Fibroblast of peridontal ligament (primary cell): ENCODE measurements at regions not wholly inside any gene's neighbourhood (a gene's known extent, or its start where the extent isn't known, plus 50 kb on each side); places are given as distances from the start of the nearest gene placed in this dataset.

Experiments
- DNase-seq: peaks from one replicate; pipeline ENCODE4 v3.0.0-alpha.2; 2010; ENCODE audit errors: extremely low read depth

DNA sequence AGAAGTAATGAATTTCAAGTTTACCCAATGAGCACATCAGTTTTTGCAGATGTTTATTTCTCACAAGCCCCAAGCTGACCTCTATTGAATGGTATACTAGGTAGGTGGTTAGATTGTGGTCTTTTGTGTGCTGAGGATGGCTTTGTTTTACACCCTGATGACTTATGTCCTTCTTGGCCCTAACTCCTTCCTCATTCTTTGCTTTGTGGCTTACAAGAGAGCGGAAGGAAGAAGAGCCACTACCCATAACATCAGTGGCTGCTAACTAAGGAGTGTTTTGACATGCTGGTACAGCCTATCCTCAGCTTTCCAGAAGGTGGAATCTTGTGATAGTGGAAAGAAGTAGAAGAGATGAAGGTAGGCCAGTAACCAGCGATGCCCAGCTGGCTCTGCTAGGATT is 85.7 kb upstream of the NTRK2 start:
- DNase-seq = no peak

DNA sequence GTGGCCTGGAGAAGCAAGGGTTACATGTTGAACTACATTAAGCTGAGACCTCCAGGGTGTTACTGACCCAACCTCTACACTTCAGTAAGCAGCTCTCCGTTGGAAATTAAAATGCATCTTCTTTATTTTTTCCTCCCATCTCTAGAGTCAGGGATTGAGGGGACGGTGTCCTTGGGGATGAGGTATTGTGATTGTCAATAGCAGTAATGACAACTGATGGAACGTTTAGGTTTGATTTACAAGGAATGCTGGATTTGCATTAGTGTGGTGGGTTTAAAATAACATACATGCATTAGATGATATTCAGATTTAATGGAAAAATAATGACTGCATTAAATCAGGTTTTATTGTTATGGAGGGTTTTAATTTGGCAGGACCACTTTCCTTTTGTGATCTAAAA is 82.9 kb upstream of the NTRK2 start:
- no peak for DNase-seq

DNA sequence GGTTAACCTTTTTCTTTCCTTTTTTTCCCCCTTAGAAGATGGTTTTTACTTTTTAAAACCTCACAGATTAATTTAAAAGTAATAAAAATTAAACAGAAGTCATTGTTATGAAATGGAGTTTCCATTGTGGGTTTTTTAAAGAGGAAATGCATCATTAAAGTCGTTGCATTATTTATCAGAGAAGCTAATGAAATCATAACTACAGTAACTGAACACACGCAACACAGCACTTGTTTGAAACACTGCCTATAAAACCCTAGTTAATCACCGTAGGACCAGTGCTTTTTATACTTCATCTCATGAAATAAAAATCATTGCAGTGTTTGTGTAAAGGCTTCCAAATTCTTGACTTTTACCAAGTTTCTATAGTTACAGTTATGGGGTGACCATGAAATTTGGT is 82.4 kb upstream of the NTRK2 start:
- DNase-seq = no peak

DNA sequence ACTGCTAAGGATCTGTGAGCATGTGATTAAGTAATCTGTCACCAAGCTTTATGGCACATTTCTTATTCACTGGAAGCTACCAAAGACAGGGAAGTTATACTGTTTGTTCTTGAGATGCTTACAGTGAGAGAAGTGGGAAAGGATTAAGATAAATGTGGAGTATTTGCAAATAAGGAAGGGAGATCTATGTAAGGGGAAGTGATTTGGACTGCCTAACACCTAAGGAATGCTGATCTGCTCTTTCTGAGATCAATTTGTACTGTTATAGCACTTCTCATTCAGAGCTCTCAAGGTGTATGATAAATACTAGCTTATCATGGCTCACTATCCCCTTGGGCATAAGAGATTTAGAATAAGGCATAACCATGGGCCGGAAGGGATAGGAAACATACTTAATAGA is 80.0 kb upstream of the NTRK2 start:
- DNase-seq = no peak

DNA sequence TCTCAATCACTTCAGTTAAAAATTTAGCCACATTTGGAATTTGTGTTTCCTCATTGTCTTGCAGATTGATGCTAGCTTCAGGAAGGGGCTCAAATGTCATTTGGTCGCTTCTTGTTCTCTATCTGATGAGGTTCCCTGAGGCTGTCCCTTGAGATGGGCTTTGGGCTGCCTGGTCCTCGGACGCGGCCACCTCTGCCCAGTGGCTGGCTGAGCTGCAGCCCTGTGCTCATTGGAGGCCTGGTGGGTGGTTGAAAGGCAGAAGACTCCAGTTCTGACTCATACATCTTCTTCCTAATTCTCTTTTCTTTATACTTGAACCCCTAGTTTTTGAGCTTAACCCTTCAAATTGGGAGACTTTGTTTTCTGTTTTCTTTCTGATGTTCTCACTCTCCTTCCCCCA is 78.8 kb upstream of the NTRK2 start:
- no peak for DNase-seq

DNA sequence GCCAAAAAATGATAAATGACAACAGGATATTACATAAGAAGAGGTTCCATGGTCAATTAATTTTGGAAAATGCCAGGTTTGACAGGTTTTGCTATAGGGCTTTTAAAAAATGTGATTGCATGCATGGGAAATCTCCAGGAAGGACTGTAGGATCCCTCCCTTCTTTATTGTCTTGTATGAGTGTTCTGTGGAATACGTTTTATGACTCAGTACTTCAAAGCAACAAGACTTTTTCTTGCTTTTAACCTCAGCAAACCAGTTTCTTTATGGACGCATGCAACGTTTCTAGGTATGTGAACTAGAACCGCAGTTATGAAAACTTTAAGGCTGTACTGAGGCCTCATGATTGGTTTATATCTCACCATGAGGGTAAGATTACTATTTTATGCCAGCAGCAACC is 76.6 kb upstream of the NTRK2 start:
- no peak for DNase-seq

DNA sequence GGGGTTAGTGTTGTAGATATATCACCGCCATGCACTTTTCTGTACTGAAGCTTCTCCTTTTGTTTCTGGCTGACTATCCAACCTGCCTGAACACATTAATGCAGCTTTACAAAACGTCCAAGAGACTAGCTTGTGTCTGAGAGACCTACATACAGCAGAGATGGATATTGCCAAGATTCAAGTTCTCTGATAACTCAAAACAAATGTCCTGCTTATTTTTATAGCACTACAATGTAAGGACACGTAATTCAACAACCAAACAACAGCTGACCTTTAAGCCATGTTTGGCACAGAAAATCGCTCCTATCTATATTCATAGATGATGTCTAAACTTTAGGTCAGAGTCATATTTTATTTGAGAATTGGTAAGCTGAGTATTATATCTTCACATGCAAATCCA is 76.2 kb upstream of the NTRK2 start:
- no peak for DNase-seq

DNA sequence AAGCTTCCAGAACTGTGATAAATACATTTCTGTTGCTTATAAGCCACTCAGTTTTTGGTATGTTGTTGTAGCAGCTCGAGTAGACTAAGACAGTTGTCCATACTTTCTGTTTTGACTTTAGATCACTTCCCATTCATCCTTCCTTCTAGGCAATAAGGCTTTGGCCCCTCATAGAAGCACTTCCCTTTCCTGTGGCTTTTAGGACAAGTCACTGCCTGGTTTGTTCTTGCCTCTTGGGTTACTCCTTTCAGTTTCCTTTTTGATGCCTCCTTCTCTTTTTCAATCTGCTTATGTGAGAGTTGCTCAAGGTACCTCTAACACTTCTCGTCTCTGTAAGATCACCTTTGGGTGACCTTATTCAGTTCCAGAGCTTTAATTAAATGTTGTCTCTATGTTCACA is 72.4 kb upstream of the NTRK2 start:
- DNase-seq = no peak

DNA sequence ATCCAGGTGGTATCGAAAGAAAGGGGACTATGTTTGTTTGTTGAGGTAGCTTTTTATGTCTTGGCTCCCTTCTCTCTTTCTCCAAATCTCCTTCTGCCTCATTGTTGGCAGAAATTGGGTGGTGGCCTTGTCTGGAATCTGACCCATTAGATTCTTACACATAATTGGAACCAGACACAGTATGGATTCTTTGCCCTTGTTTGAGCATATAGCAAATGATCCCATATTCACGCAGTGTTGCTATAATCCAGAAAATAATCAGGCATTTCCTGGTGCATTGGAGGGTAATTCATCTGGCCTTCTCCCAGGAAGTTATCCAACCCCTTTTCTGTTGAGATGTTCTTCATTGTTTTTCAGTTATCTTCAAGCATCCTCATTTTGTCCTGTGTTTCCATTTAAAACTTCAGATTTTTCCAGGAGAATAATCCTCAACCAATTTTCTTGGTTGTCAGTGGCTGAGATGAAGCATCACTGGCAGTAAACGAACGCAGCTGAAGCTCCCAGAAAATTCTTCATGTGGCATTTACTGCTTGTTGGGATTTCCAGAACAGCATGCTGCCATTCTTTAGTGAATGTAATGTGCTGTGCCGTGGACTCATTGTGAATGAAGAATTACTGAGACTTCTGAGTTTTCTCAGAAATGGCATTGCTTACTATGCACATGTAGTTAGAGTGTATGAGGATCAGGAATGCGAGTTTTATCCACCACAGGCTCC is 70.5 kb upstream of the NTRK2 start:
- no peak for DNase-seq

DNA sequence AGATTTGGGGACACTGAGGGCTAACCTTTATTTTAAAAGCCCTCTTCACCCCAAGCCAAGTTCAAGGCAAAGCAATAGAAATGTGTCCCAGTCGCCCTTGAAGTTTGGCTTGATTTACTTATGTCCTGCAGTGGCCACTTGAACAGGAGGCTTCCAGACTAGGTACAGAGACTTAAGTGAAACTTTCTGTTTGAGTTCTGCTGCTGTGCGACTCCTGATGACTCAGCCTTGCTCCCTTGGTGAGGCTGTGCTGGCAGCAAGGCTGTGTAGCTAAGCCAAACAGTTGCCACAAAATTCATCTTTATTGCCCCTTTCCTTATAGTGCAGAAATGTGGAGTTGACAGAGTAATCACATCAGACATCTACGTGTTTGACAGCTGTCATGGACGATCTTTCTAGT is 68.8 kb upstream of the NTRK2 start:
- DNase-seq = no peak

DNA sequence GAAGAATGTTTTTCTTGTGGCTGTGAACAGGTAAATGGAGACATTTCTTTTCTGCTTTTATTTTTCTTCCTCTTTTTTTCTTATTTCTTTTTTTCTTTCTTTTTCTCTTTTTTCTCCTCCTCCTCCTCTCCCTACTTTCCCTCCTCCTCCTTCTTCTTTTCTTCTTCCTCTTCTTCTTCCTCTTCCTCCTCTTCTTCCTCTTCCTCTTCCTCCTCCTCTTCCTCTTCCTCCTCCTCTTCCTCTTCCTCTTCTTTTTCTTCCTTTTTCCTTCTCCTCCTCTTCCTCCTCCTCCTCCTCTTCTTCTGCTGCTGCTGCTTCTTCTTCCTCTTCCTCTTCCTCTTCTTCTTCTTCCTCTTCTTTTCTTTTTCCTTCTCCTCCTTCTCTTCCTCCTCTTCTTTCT is 65.3 kb upstream of the NTRK2 start:
- DNase-seq = no peak

DNA sequence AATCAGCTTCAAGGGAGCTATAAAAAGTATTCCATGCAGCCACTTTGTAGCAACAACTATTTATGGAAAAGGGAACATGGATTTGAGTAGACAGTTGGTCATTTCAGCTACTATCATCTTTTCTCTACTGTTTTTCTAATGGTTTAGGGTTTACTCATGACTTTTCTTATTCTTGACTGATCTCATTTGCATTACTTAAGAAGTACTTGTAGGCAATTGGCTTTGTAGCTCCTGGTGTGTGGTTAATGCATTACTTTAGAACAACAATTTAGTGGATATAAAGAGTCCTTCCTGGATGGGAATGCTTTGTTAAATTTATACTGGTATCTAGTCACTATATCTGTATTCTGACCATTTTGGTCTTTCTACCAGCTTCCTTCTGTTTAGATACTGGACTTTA is 59.8 kb upstream of the NTRK2 start:
- DNase-seq = no peak

DNA sequence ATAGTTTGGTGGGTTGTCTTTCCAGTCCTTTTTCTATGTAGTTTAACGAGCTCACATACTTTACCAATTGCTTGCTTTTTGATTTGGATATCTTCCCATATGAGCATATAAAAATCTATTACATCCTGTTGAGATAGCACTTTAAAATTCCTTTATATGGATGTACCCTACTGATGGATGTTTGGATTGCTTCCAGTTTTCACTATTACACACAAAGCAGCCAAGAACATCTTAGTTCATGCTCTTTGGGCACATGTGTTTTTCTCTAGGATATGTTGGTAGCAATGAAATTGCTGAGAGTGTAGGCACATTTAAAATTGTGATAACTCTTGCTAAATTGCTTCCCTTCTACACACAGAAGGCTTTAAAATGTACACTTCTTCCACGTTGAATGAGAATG is 56.1 kb upstream of the NTRK2 start:
- DNase-seq = no peak

DNA sequence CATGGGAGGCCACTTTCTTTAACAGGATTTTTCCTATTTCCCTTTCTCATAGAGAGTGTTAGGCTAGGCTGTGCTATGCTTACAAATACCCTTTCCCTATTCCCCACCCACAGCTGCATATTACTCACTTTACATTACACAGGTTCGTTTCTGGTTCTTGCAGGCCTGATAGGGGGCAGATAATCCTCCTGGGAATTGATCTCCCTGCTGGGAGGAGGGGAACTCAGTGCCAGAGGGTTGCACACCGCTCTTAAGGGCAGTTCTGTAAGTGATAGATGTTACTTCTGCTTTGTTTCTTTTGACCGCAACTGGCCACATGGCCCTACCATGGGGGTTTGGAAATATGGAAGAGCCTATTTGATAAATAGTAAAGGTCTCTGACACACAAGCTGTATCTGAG is 54.0 kb upstream of the NTRK2 start:
- DNase-seq = no peak

DNA sequence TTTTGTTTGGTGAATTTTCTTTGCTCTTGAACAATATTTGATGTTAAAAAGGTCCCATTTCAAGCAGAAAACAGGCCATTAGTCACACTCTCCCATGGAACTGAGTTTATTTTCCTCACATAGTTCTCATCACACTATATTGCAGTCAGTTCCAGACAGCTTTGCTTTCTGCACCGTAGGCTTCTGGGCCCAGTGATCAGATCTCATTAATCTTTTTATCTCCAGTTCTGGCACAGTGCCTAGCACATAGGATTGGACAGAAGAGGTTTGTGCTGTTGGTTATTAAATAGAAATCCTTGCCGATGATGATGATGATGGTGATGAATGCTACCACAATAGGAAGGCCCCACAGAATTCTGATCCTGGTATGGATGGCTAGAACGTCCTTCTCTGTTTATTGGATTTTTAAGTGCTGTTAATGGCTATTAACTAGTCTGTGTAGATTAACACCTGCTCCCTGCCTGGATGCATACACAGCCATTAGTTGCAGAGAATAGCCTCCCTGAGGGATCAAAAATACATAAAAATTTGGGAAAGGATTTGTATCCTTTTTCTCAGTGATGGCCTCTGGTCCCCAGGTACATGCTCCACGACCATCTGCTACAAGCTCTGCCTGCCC is 52.0 kb upstream of the NTRK2 start:
- no peak for DNase-seq
